ENCODE measurements at regions not wholly inside any gene's neighbourhood (a gene's known extent, or its start where the extent isn't known, plus 50 kb on each side); places are given as distances from the start of the nearest gene placed in this dataset.

DNA sequence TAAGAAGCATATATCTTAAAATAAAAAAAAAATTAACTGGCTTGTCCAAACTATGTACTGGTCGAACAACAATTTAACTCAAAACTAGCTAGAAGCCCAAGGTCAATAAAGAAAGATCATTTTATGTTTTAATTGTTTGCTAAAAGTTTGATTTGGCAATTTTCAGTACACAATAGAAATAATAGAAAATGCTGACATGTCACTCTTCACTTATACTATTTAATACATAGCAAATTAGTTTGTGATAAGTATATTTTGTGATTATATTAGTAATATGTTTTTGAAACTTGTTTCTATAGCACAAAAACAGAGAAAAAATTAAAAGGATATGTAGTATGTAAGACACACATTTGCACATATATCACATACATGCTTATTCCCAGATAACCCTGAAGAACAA lies 1938.6 kb upstream of the PIK3C3 start:
- TF ChIP-seq POLR2A (IDR thresholded peaks at IDR 0.05) (no peak), EP300 (IDR thresholded peaks at IDR 0.05) (no peak)
- TF ChIP-seq, protein P1, sequence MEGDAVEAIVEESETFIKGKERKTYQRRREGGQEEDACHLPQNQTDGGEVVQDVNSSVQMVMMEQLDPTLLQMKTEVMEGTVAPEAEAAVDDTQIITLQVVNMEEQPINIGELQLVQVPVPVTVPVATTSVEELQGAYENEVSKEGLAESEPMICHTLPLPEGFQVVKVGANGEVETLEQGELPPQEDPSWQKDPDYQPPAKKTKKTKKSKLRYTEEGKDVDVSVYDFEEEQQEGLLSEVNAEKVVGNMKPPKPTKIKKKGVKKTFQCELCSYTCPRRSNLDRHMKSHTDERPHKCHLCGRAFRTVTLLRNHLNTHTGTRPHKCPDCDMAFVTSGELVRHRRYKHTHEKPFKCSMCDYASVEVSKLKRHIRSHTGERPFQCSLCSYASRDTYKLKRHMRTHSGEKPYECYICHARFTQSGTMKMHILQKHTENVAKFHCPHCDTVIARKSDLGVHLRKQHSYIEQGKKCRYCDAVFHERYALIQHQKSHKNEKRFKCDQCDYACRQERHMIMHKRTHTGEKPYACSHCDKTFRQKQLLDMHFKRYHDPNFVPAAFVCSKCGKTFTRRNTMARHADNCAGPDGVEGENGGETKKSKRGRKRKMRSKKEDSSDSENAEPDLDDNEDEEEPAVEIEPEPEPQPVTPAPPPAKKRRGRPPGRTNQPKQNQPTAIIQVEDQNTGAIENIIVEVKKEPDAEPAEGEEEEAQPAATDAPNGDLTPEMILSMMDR (IDR thresholded peaks at IDR 0.05): no peak
- intact Hi-C loops (cut with DNase I): no loop called here

DNA sequence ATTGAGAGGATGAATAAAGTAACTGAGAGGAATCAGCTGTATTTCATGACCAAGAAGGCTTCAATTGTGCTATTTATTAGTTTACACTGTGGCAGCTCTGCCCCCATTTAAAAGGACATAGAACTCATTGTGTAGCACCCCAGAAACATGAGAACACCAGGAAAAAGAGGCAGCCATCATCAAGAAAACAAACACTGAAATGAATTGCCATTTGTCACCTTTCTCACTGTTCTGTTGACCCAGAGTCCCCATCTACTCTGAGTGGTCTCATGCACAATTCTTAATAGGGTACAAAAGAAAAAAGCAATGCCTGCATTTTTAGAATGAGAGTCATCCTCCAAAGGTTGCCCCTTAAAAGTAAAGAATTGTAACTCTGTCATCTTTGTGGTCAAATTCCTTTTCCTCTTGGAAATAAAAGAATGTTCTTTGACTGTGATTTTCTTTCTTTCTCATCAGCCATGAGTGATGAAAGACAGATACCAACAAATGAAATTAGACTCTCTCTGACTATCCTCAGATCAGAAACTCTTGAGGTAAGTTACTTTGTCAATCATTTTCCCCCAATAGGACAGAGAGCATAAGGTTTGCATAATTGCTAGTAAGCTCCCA lies 1941.9 kb upstream of the PIK3C3 start:
- TF ChIP-seq POLR2A (IDR thresholded peaks at IDR 0.05) (no peak), EP300 (IDR thresholded peaks at IDR 0.05) (no peak)
- TF ChIP-seq, protein P1 (IDR thresholded peaks at IDR 0.05): no peak
- no peak for DNase-seq
- H3K4me1 ChIP-seq (ENCODE audit: insufficient read depth): no peaks in the 10 kb centered on the region
- H3K27me3 ChIP-seq: no peaks in the 10 kb centered on the region
- intact Hi-C loops (cut with DNase I): no loop called here
- H3K4me3 ChIP-seq: no peak overlapping the region
- no peaks in the 10 kb centered on the region for H3K9me3 ChIP-seq
- H3K27ac ChIP-seq: no peak overlapping the region
- no peaks in the 10 kb centered on the region for H3K36me3 ChIP-seq

More for the DNA sequence above, 1938.6 kb upstream of the PIK3C3 start:
- Histone ChIP-seq H3K9me3 (no peaks in the 10 kb centered on the region), H3K27ac (no peak overlapping the region), H3K4me3 (no peak overlapping the region), H3K4me1 (ENCODE audit: insufficient read depth) (no peaks in the 10 kb centered on the region), H3K27me3 (no peaks in the 10 kb centered on the region), H3K36me3 (no peaks in the 10 kb centered on the region)
- DNase-seq: no peak
- 67 to 76% (median 73%) methylated on average over 1 of the region's 1 CpG for WGBS, 3 donors

DNA sequence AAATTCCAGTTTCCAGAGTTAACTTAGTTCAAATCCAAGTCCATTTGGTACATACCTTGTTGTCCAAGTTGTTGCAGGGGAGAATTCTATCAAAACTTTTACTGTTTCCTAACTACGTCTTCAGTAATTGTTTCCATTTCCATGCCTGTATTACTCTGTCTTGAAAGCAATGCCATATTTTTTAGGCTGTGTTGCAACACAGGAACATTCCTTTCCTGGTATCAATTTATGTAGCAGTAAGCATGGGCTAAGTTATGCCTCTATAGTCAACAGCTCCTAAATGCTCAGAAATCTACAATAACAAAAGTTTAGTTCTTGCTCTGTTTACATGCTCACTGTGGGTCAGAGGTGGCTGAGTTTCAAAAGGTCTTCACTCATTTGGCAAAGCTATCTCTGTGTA lies 1943.8 kb upstream of the PIK3C3 start:
- Histone ChIP-seq H3K36me3 (no peaks in the 10 kb centered on the region), H3K27me3 (no peaks in the 10 kb centered on the region)

DNA sequence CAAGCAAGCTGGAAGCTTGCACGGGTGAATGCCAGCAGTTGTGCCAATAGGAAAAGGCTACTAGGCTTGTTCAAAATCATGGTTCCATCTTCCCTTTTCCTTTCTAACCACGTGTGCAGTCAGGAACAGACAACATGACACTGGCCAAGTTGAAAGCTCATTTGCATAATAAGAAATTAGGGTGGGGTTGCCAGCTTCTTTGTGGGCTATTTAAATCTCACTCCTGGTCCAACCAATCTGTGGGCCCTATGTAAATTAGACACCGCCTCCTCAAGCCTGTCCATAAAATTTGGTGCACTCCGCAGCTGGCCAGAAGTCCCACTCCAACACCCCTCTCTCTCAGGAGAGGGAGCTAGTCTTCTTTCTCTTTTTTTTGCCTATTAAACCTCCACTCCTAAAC lies 1948.4 kb upstream of the PIK3C3 start:
- intact Hi-C loops (cut with DNase I): no loop called here
- no peaks in the 10 kb centered on the region for H3K9me3 ChIP-seq
- 58 to 70% (median 58%) methylated on average over 4 of the region's 4 CpGs for WGBS, 3 donors
- H3K4me3 ChIP-seq: no peak overlapping the region
- DNase-seq: no peak
- no peaks in the 10 kb centered on the region for H3K27me3 ChIP-seq
- no peaks in the 10 kb centered on the region for H3K36me3 ChIP-seq
- no peaks in the 10 kb centered on the region for H3K4me1 ChIP-seq (ENCODE audit: insufficient read depth)
- H3K27ac ChIP-seq: no peak overlapping the region
- TF ChIP-seq EP300 (IDR thresholded peaks at IDR 0.05) (no peak), POLR2A (IDR thresholded peaks at IDR 0.05) (no peak)
- TF ChIP-seq, protein P1 (IDR thresholded peaks at IDR 0.05): no peak

More for the DNA sequence above, 1943.8 kb upstream of the PIK3C3 start:
- intact Hi-C loops (cut with DNase I): no loop called here
- no peak overlapping the region for H3K4me3 ChIP-seq
- TF ChIP-seq POLR2A (IDR thresholded peaks at IDR 0.05): no peak
- no peak overlapping the region for H3K27ac ChIP-seq
- 83 to 91% (median 85%) methylated on average over 1 of the region's 1 CpG for WGBS, 3 donors
- no peaks in the 10 kb centered on the region for H3K4me1 ChIP-seq (ENCODE audit: insufficient read depth)
- no peaks in the 10 kb centered on the region for H3K9me3 ChIP-seq
- no peak for DNase-seq

DNA sequence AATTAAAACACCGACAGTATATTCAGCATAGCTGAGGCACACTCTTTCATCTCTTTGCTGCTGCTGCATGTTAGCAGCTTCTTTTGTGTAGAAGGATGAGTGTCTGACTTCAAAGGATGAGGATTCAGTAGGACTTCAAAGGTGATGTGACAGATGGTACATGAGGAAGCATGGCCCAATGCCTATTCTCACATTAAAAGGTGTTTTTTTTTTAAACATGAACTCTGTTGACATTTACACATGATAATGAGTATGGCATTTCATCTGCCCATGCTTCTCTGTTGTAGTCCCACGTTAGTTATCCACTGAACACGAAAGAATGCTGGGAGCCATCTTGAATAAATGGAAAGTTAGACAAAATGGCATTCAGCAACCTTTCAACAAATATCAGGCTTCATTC lies 1950.8 kb upstream of the PIK3C3 start:
- Histone ChIP-seq H3K36me3 (no peaks in the 10 kb centered on the region), H3K4me3 (no peak overlapping the region), H3K27ac (no peak overlapping the region), H3K27me3 (no peaks in the 10 kb centered on the region), H3K9me3 (no peaks in the 10 kb centered on the region), H3K4me1 (ENCODE audit: insufficient read depth) (no peaks in the 10 kb centered on the region)
- no peak for DNase-seq
- intact Hi-C loops (cut with DNase I): no loop called here
- WGBS, 3 donors: 78 to 83% (median 83%) methylated on average over 3 of the region's 3 CpGs
- TF ChIP-seq POLR2A (IDR thresholded peaks at IDR 0.05) (no peak), EP300 (IDR thresholded peaks at IDR 0.05) (no peak)
- TF ChIP-seq, protein P1 (IDR thresholded peaks at IDR 0.05): no peak

Measured in ovary (tissue), 7 donors.